ENCODE measurements at regions not wholly inside any gene's neighbourhood (a gene's known extent, or its start where the extent isn't known, plus 50 kb on each side); places are given as distances from the start of the nearest gene placed in this dataset.
"Not testable (repeated sequence)": the region's sequence is repeated elsewhere in the genome, so short reads cannot be mapped to it uniquely, and the experiment has no call there.

DNA sequence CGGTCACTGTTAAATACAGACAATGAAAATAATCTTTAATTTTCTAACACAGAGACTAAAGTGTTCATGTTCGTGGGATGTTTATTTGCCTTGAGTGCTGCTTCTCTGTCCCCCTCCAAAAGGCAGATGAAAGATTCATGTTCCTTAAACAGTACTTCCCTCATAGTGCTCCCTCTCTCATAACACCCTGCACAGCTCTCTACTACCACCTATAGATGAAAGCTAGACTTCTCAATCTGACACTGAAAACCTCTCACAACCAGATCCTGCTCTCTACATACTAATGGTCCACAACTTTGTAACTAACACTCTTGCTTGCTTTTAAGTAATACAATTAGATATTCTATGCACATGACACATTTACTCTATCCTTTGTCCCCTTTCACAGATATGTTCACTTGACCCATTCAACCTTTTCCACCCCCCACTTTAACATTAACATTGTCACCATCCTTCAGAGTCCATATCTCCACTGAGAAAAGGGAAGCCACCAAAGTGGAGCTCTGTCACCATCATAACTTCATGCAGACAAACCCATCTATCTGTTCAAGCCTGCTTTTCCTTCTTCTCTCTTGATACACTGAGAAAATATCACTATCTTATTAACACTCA is 266.4 kb upstream of the USP15 start:
- DNase-seq, result peak in 1 of 2 experiments; percentile 38

DNA sequence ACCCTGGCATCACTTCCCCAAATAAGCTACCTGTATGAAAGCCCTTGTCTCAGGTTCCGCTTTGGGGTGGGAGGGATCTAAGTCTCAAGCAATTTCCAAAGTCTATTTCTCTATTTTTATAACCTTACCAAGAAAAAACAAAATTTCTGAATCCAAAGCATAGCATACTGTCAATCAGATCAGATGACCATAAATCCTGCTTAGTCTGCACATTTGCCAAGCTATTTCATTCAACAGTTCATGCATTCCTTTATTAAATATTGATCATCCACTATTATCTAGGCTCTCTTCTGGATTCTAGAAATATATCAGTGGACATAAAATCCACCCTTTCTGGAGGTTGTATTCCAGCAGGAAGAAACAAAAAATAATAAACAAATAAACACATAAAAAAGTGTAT is 263.5 kb upstream of the USP15 start:
- DNase-seq, result no peak

DNA sequence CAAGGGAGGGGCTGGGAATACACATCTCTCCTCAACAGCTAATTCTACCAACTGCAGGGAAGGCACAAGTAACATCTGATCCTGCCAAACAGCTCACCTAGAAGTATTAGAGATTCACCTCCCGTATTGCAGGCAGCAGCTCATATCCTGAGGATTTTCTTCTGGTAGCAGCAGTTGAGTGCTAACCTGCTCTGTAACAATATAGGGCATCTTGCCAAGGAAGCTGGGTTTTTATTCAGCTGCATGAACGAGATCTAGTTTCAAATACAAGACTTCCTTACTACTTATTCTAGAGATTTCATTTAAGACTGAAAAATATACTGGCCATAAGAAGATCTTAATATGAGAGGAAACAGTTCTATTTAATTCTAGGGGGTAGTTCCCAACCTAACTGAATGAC is 261.4 kb upstream of the USP15 start:
- DNase-seq, result no peak

- no peak for DNase-seq
These were observed 260.9 kb upstream of the USP15 start for GRCh38 chr12:61999311-61999710.

- no peak for DNase-seq
These were observed 258.8 kb upstream of the USP15 start for GRCh38 chr12:62001424-62001823.

GRCh38 chr12:62003226-62003625 is 257.0 kb upstream of the USP15 start:
- no peak for DNase-seq

DNA sequence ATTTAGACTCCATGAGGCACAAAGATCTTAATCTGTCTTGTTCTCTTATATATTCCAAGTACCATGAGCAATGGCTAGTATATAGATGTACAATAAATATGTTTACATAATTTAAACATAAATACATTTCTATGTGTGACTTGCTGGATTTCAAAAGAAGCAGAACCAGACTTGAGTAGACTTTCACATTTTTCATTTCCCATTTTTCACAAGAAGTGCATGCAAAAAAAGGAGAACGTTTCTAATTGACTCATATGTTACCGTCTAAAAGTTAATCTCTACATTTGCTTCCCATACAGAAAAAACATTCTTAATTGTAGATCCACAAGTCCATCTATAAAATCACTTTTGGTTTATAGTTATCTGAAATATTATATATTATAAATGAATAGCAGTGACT is 256.5 kb upstream of the USP15 start:
- DNase-seq, result no peak

DNA sequence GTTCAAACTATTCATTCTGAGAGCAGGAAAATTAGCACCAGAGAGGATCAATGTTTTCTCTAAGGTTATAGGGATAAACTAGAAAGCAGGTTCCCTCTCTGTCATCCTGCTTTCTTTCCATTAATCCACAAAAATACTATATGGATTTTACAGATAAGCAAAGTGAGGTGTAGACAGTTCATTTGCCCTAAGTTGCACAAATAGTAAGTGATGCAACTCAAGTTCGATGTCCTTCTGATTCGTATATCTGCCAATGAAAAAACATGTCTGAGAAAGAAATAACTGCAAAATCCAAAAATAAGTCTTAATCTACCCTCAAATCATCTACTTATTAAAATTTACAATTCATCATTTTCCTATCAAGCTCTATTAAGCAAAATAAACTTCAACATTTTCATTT is 254.6 kb upstream of the USP15 start:
- no peak for DNase-seq

GRCh38 chr12:62006076-62006732 is 254.0 kb upstream of the USP15 start:
- peak in 1 of 2 experiments; percentile 38 for DNase-seq

GRCh38 chr12:62008703-62009102 is 251.5 kb upstream of the USP15 start:
- DNase-seq, result no peak

- DNase-seq, result no peak
These were observed 250.8 kb upstream of the USP15 start for GRCh38 chr12:62009445-62009844.

GRCh38 chr12:62010331-62010906 is 249.8 kb upstream of the USP15 start:
- not testable (repeated sequence) for DNase-seq

- not testable (repeated sequence) for DNase-seq
These were observed 249.2 kb upstream of the USP15 start for GRCh38 chr12:62010973-62011372.

GRCh38 chr12:62014330-62014729 is 245.9 kb upstream of the USP15 start:
- DNase-seq, result no peak

GRCh38 chr12:62016021-62016420 is 244.2 kb upstream of the USP15 start:
- no peak for DNase-seq

DNA sequence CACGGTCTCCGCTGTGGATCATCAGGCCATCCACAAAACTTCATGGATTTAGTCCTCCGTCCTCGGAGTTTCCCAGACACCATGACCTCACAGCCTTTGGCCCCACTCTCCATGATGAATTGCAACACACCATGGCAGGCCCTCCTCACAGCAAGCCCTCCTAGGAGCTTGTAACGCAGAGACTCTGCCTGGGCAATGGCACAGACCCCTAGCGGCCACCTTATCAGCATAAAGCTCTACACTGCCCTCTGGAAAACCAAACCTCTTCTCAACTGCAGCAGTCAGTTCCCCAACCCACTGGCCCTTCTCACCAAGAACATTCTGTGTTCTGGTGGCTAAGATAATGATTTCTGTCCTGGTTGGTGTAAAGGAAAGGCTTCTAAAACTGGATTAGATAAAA is 238.4 kb upstream of the USP15 start:
- no peak for DNase-seq

GRCh38 chr12:62028536-62028935 is 231.7 kb upstream of the USP15 start:
- DNase-seq, result no peak

- DNase-seq, result no peak
These were observed 227.3 kb upstream of the USP15 start for GRCh38 chr12:62032870-62033269.

- DNase-seq, result no peak
These were observed 215.6 kb upstream of the USP15 start for GRCh38 chr12:62044450-62045135.

DNA sequence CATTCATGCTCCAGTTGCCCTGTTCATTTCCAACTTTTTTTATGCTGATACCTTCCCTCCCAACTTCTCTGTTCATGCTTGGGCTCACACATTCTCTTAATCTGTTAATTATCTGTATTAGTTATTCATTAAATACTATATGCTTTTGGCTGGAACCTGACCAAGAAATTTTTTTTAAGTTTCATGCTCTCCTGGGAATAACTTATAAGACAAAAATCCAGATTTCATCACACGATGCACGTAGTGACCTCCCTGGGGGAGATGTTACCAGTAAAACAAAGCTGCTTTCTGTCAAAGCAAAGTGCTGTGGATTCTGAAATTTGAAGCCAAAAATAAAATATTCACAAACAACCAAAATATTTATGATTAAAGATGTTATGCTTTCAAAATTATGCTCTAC is 215.0 kb upstream of the USP15 start:
- DNase-seq, result no peak

DNA sequence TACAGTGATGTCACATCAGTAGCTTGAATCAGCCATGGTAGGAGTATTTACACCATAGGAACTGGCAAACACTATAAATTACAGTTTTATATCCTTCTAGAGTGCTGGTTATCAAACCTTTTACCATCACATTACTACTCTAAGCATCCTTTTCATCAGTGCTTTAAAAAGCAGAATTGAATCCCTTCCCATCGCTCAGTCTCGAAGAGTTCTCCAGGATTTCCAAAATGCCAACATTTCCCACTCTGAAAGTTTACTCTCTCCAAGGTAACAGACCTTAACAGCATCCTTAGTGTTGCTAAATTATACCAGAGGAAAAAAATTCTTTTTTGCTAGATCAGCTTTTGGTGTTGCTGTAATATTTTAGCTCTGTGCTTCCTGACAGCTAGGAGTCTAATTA is 209.4 kb upstream of the USP15 start:
- DNase-seq, result no peak

DNA sequence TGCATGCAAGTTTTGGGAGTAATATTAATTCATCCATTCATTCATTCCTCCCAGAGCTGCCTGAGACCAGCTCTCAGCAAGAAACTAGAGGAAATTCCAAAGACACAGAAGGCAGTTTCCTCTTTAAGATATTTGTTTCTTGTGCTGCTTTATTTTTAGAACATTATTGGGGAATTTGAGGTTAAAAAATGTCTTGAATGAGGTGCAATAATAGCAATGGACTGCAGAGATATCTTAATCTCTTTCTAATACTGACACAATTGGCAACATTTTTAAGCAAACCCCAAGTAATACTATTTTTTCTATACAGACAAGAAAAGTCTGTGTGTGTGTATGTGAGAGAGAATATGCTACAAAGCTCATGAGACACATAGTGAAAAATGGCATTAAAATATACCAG is 190.2 kb upstream of the USP15 start:
- DNase-seq, result no peak

DNA sequence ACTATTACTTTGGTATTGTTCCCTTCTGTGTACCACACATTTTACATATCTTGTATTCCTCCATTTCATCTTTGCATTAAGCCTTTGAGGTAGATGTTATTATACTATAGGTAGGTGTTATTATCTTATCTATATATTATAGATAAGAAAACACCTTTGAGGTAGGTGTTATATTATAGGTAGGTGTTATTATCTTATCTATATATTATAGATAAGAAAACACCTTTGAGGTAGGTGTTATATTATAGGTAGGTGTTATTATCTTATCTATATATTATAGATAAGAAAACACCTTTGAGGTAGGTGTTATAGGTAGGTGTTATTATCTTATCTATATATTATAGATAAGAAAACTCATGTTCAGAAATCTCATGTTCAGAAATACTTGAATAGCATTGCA is 187.0 kb upstream of the USP15 start:
- not testable (repeated sequence) for DNase-seq

GRCh38 chr12:62075870-62076269 is 184.3 kb upstream of the USP15 start:
- DNase-seq, result no peak
